H1 (cell line): ENCODE measurements at regions not wholly inside any gene's neighbourhood (a gene's known extent, or its start where the extent isn't known, plus 50 kb on each side); places are given as distances from the start of the nearest gene placed in this dataset.

Experiments
- CTCF ChIA-PET: fragments of 300-600 bp; sonication (Branson Sonifier 250); formaldehyde crosslinking; loops from one replicate; lab custom pipeline; 2021; ENCODE audit not compliant: partially characterized antibody; lab: Charles Lee
- POLR2A ChIA-PET: fragments of 300-600 bp; sonication (Branson Sonifier 250); formaldehyde crosslinking; loops from one replicate; lab custom pipeline; 2021; ENCODE audit warnings: inconsistent platforms; ENCODE audit not compliant: partially characterized antibody; lab: Charles Lee
- DNase-seq, 2 experiments: peaks; one replicate each; pipeline versions ENCODE4 v3.0.0 to v3.0.0-alpha.2; 2010 to 2022; ENCODE audit warnings: low spot score in 2 of 2, low read depth in 1 of 2, mixed read lengths in 1 of 2
- FAIRE-seq: peaks from 2 replicates; lab custom pipeline; 2011; peaks lifted over from hg19 to GRCh38; lab: Jason Lieb, UNC
- H2AFZ ChIP-seq: 2 replicates; pipeline ENCODE4 v1.8.1; 2012; ENCODE audit warnings: low read length, inconsistent platforms
- H2AK5ac ChIP-seq: 2 replicates; pipeline ENCODE4 v1.6.1; 2013; ENCODE audit warnings: low read depth, low read length
- H2BK120ac ChIP-seq: replicated peaks from 2 replicates; pipeline ENCODE3; 2013; ENCODE audit warnings: low read depth, low read length, inconsistent platforms
- H2BK12ac ChIP-seq: 2 replicates; pipeline ENCODE4 v1.6.1; 2013; ENCODE audit warnings: low read depth, low read length
- H2BK15ac ChIP-seq: 2 replicates; pipeline ENCODE4 v1.6.1; 2013; ENCODE audit warnings: low read length
- H2BK20ac ChIP-seq: 2 replicates; pipeline ENCODE4 v1.6.1; 2013; ENCODE audit warnings: low read length
- H2BK5ac ChIP-seq: 2 replicates; pipeline ENCODE4 v1.6.1; 2013; ENCODE audit warnings: low read depth, low read length
- H3K14ac ChIP-seq: 2 replicates; pipeline ENCODE4 v1.6.1; 2013; ENCODE audit warnings: inconsistent platforms; ENCODE audit not compliant: insufficient read length
- H3K18ac ChIP-seq: 2 replicates; pipeline ENCODE4 v1.6.1; 2013; ENCODE audit warnings: low read length; ENCODE audit errors: extremely low read depth
- H3K23ac ChIP-seq: 2 replicates; pipeline ENCODE4 v1.6.1; 2013; ENCODE audit warnings: inconsistent platforms; ENCODE audit not compliant: insufficient read length
- H3K23me2 ChIP-seq: 2 replicates; pipeline ENCODE4 v1.6.1; 2013; ENCODE audit warnings: low read depth, low read length
- H3K27ac ChIP-seq: 2 replicates; pipeline ENCODE4 v1.6.1; 2011; ENCODE audit warnings: low read depth, low read length, inconsistent platforms
- H3K27me3 ChIP-seq, 4 experiments: replicated peaks in 1 of 4; 1 replicate in 1 of 4; 2 replicates in 3 of 4; pipeline versions ENCODE4 v1.6.1 to v1.8.1; 2011 to 2013; ENCODE audit warnings: low read length in 3 of 4, mild to moderate bottlenecking in 3 of 4, inconsistent platforms in 2 of 4, mixed read lengths in 2 of 4, moderate library complexity in 1 of 4; ENCODE audit not compliant: control insufficient read depth in 3 of 4, insufficient read depth in 3 of 4; ENCODE audit errors: extremely low read depth in 1 of 4
- H3K36me3 ChIP-seq, 4 experiments: 2 replicates each; pipeline versions ENCODE4 v1.6.1 to v1.8.1; 2011 to 2013; ENCODE audit warnings: mild to moderate bottlenecking in 4 of 4, low read length in 3 of 4, moderate library complexity in 2 of 4, control low read depth in 1 of 4, inconsistent platforms in 1 of 4; ENCODE audit not compliant: insufficient read depth in 4 of 4, control insufficient read depth in 2 of 4
- H3K4ac ChIP-seq: replicated peaks from 2 replicates; pipeline ENCODE3; 2013; ENCODE audit warnings: low read length, low read depth, mixed read lengths, inconsistent platforms; ENCODE audit not compliant: insufficient read length
- H3K4me1 ChIP-seq, 4 experiments: replicated peaks in 1 of 4; 1 replicate in 1 of 4; 2 replicates in 3 of 4; pipeline versions ENCODE4 v1.6.1 to v1.8.1; 2011 to 2013; ENCODE audit warnings: low read length in 3 of 4, inconsistent platforms in 2 of 4, mixed read lengths in 1 of 4; ENCODE audit not compliant: insufficient read depth in 4 of 4, control insufficient read depth in 3 of 4
- H3K4me2 ChIP-seq, 2 experiments: 2 replicates each; pipeline versions ENCODE4 v1.6.1 to v1.8.1; 2011 to 2013; ENCODE audit warnings: low read depth in 2 of 2, low read length in 2 of 2, control low read depth in 1 of 2, inconsistent platforms in 1 of 2, mild to moderate bottlenecking in 1 of 2; ENCODE audit not compliant: insufficient read depth in 1 of 2
- H3K4me3 ChIP-seq, 4 experiments: fragments of 200-600, 300-600 bp in 1 of 4; sonication (generic), shearing (Covaris generic), sonication (Bioruptor Twin) in 1 of 4; 2 replicates each; pipeline versions ENCODE4 v1.5.1 to v1.8.1; 2011 to 2016; ENCODE audit warnings: low read length in 4 of 4, low read depth in 3 of 4, control low read depth in 2 of 4, inconsistent platforms in 2 of 4, mild to moderate bottlenecking in 2 of 4, mixed read lengths in 1 of 4, moderate library complexity in 1 of 4; ENCODE audit not compliant: insufficient read depth in 2 of 4; ENCODE audit errors: extremely low read depth in 1 of 4
- H3K56ac ChIP-seq: replicated peaks from 2 replicates; pipeline ENCODE3; 2013; ENCODE audit warnings: low read depth, mild to moderate bottlenecking, mixed read lengths, low read length, inconsistent platforms; ENCODE audit not compliant: insufficient read length
- H3K79me1 ChIP-seq: 2 replicates; pipeline ENCODE4 v1.6.1; 2013; ENCODE audit warnings: low read depth, low read length, control low read depth
- H3K79me2 ChIP-seq, 2 experiments: 2 replicates each; pipeline versions ENCODE4 v1.6.1 to v1.8.1; 2012 to 2013; ENCODE audit warnings: low read length in 2 of 2, mild to moderate bottlenecking in 2 of 2, inconsistent platforms in 1 of 2; ENCODE audit not compliant: insufficient read depth in 2 of 2, control insufficient read depth in 1 of 2
- H3K9ac ChIP-seq, 4 experiments: replicated peaks in 1 of 4; 1 replicate in 1 of 4; 2 replicates in 3 of 4; pipeline versions ENCODE4 v1.6.1 to v1.8.1; 2011 to 2013; ENCODE audit warnings: low read depth in 3 of 4, low read length in 3 of 4, control low read depth in 2 of 4, mild to moderate bottlenecking in 2 of 4, moderate library complexity in 2 of 4, inconsistent platforms in 1 of 4; ENCODE audit errors: extremely low read depth in 1 of 4
- H3K9me3 ChIP-seq, 2 experiments: 2 replicates each; pipeline versions ENCODE4 v1.6.1 to v1.8.1; 2012 to 2013; ENCODE audit warnings: mild to moderate bottlenecking in 2 of 2, moderate library complexity in 2 of 2, control low read depth in 1 of 2, inconsistent platforms in 1 of 2, low read depth in 1 of 2, low read length in 1 of 2, mixed read lengths in 1 of 2; ENCODE audit not compliant: insufficient read depth in 2 of 2
- H4K20me1 ChIP-seq, 2 experiments: replicated peaks in 1 of 2; 2 replicates each; pipeline versions ENCODE3 to v1.8.1; 2011 to 2013; ENCODE audit warnings: inconsistent platforms in 2 of 2, low read length in 2 of 2, mild to moderate bottlenecking in 1 of 2; ENCODE audit not compliant: insufficient read depth in 2 of 2, control insufficient read depth in 1 of 2
- H4K5ac ChIP-seq: 2 replicates; pipeline ENCODE4 v1.6.1; 2013; ENCODE audit warnings: low read length, low read depth, mixed read lengths, inconsistent platforms; ENCODE audit not compliant: insufficient read length
- H4K8ac ChIP-seq: 2 replicates; pipeline ENCODE4 v1.8.0; 2013; ENCODE audit warnings: mild to moderate bottlenecking, moderate library complexity, low read length, inconsistent platforms; ENCODE audit not compliant: insufficient read depth; ENCODE audit errors: extremely low read depth
- H4K91ac ChIP-seq: replicated peaks from 2 replicates; pipeline ENCODE3; 2013; ENCODE audit warnings: low read length, mixed read lengths, inconsistent platforms; ENCODE audit not compliant: insufficient read length
- BACH1 ChIP-seq: IDR thresholded peaks from 2 replicates; pipeline ENCODE4 v1.6.1; 2012; ENCODE audit warnings: low read length, improper control_type of control experiment
- CEBPB ChIP-seq: IDR thresholded peaks from 2 replicates; pipeline ENCODE4 v1.6.1; 2012; ENCODE audit warnings: low read depth, low read length
- CREB1 ChIP-seq: IDR thresholded peaks from 2 replicates; pipeline ENCODE4 v1.6.1; 2012; ENCODE audit warnings: inconsistent platforms
- CTBP2 ChIP-seq: IDR thresholded peaks from 2 replicates; pipeline ENCODE4 v1.7.0; 2011; ENCODE audit warnings: borderline replicate concordance, mild to moderate bottlenecking, moderate library complexity, mixed read lengths, low read length; ENCODE audit not compliant: insufficient read depth, insufficient read length
- EGR1 ChIP-seq: IDR thresholded peaks from 2 replicates; pipeline ENCODE4 v1.6.1; 2011; ENCODE audit warnings: low read depth, low read length, borderline replicate concordance
- JUN ChIP-seq: IDR thresholded peaks from 2 replicates; pipeline ENCODE4 v1.6.1; 2011; ENCODE audit warnings: low read depth, mild to moderate bottlenecking, improper control_type of control experiment, low read length
- KDM5A ChIP-seq: fragments of 200-600 bp; IDR thresholded peaks from 2 replicates; pipeline ENCODE4 v1.7.1; 2012; ENCODE audit warnings: mild to moderate bottlenecking, low read length, inconsistent platforms, mixed read lengths
- POLR2A ChIP-seq, 2 experiments: IDR thresholded peaks; 1 replicate in 1 of 2; 2 replicates in 1 of 2; pipeline ENCODE4 v1.6.1; 2011; ENCODE audit warnings: low read depth in 2 of 2, low read length in 2 of 2, mild to moderate bottlenecking in 2 of 2; ENCODE audit errors: control extremely low read depth in 1 of 2
- POLR2AphosphoS5 ChIP-seq: IDR thresholded peaks from 2 replicates; pipeline ENCODE4 v1.6.1; 2011; ENCODE audit warnings: low read depth, low read length
- RAD21 ChIP-seq, 2 experiments: IDR thresholded peaks in 1 of 2; conservative IDR thresholded peaks in 1 of 2; 2 replicates each; pipeline ENCODE4 v1.6.1; 2011; ENCODE audit warnings: low read depth in 2 of 2, low read length in 2 of 2, improper control_type of control experiment in 1 of 2, inconsistent platforms in 1 of 2, mild to moderate bottlenecking in 1 of 2, moderate library complexity in 1 of 2
- RFX5 ChIP-seq: IDR thresholded peaks from 2 replicates; pipeline ENCODE4 v1.6.1; 2011; ENCODE audit warnings: low read depth, low read length, improper control_type of control experiment, borderline replicate concordance
- RNF2 ChIP-seq: fragments of 200-900, 300-1000 bp; sonication (generic); IDR thresholded peaks from 2 replicates; pipeline ENCODE4 v1.7.1; 2016; ENCODE audit warnings: borderline replicate concordance, low read depth, mild to moderate bottlenecking, antibody characterized with exemption, low read length; ENCODE audit not compliant: poor library complexity, severe bottlenecking; ENCODE audit errors: missing control alignments
- SP1 ChIP-seq: IDR thresholded peaks from 2 replicates; pipeline ENCODE4 v1.6.1; 2011; ENCODE audit warnings: low read depth, low read length
- SUZ12 ChIP-seq: fragments of 200-600 bp; sonication (generic); IDR thresholded peaks from 2 replicates; pipeline ENCODE4 v1.6.1; 2012; ENCODE audit warnings: mild to moderate bottlenecking, inconsistent platforms, low read length, moderate library complexity, mixed read lengths
- WGBS, 2 experiments: shearing (Covaris generic) in 1 of 2; methylation state at CpG; one replicate each; pipeline versions ENCODE4 v1.1.6 to v1.1.7; 2013 to 2015; ENCODE audit warnings: low lambda C conversion rate in 2 of 2, mixed read lengths in 2 of 2, inconsistent platforms in 1 of 2, low coverage in 1 of 2, missing lambda C conversion rate in 1 of 2; ENCODE audit not compliant: insufficient replicate concordance in 2 of 2, insufficient coverage in 1 of 2, insufficient read length in 1 of 2; ENCODE audit errors: extremely low coverage in 1 of 2, missing lambda C conversion rate in 1 of 2; 5-methylcytosine and 5-hydroxymethylcytosine counted together

DNA sequence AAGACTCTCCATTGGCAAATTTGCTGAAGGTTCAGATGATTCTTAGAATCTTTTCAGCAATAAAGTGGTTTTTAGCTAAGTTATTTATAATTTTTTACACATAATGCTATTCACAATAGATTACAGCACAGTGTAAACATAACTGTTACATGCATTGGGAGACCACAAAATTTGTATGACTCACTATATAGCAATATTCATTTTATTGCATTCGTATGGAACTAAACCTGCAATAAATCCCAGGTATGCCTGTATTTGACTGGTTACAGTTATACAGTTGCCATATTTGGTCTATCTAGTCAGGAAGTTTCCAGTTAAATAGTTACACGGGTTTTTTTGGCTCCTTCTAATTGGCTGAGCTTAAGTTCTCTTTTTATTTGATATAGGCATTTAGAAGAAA lies 220.8 kb downstream of the MRPS30 start:
- TF ChIP-seq KDM5A (no peak), BACH1 (no peak), SP1 (no peak), RFX5 (no peak), EGR1 (no peak), RAD21 (IDR thresholded peaks at IDR 0.05 in 1 of 2, conservative IDR thresholded peaks at IDR 0.05 in 1 of 2; ENCODE audit: low read depth in 2 of 2, low read length in 2 of 2) (no peak), CEBPB (no peak), CREB1 (no peak), JUN (no peak), POLR2AphosphoS5 (no peak), POLR2A (IDR thresholded peaks at IDR 0.05; ENCODE audit: control extremely low read depth in 1 of 2, low read depth in 2 of 2, low read length in 2 of 2) (no peak), SUZ12 (no peak), RNF2 (no peak), CTBP2 (no peak)
- ChIA-PET CTCF (interaction anchor here (1.1 to 3.6 kb wide), 2 partner anchors 8 to 95 kb away, joined by 3 to 15 read pairs; no protein-coding TSS in a partner anchor), POLR2A (no interaction called here)
- H2BK12ac ChIP-seq = no peak overlapping the region
- no peak overlapping the region for H3K14ac ChIP-seq
- H3K4me3 ChIP-seq = no peak overlapping the region
- no peak overlapping the region for H3K18ac ChIP-seq
- no peaks in the 10 kb centered on the region for H3K9me3 ChIP-seq
- H3K36me3 ChIP-seq = no peaks in the 10 kb centered on the region
- no peak for DNase-seq
- H3K79me1 ChIP-seq = no peaks in the 10 kb centered on the region
- H3K27ac ChIP-seq = no peak overlapping the region
- H3K4me1 ChIP-seq = no peaks in the 10 kb centered on the region
- H2BK20ac ChIP-seq = no peak overlapping the region
- H2AFZ ChIP-seq = no peak overlapping the region
- H3K4ac ChIP-seq = no peak overlapping the region
- no peaks in the 10 kb centered on the region for H3K27me3 ChIP-seq
- 83% methylated on average over 2 of the region's 2 CpGs; no CpG with 5 or more reads in 1 of the 2 experiments for WGBS, 2 experiments
- no peaks in the 10 kb centered on the region for H3K23me2 ChIP-seq
- H3K4me2 ChIP-seq = no peak overlapping the region
- no peak overlapping the region for H3K56ac ChIP-seq
- no peak overlapping the region for H4K8ac ChIP-seq
- no peak overlapping the region for H2BK5ac ChIP-seq
- no peak overlapping the region for H3K23ac ChIP-seq
- FAIRE-seq = no peak
- no peak overlapping the region for H3K9ac ChIP-seq
- H4K91ac ChIP-seq = no peak overlapping the region
- H2BK120ac ChIP-seq = no peak overlapping the region
- no peaks in the 10 kb centered on the region for H3K79me2 ChIP-seq
- H2AK5ac ChIP-seq = no peak overlapping the region
- no peak overlapping the region for H4K5ac ChIP-seq
- H4K20me1 ChIP-seq = no peaks in the 10 kb centered on the region
- H2BK15ac ChIP-seq = no peak overlapping the region
